HG03457 (cell line): ENCODE measurements at regions not wholly inside any gene's neighbourhood (a gene's known extent, or its start where the extent isn't known, plus 50 kb on each side); places are given as distances from the start of the nearest gene placed in this dataset.
"Not testable (repeated sequence)": the region's sequence is repeated elsewhere in the genome, so short reads cannot be mapped to it uniquely, and the experiment has no call there.

ENCODE experiments used
- ATAC-seq: cut with Tn5 transposase; IDR thresholded peaks from one replicate; pipeline ENCODE4 v1.9.1; 2021; ENCODE audit warnings: moderate number of reproducible peaks; ENCODE audit not compliant: unreplicated experiment

DNA sequence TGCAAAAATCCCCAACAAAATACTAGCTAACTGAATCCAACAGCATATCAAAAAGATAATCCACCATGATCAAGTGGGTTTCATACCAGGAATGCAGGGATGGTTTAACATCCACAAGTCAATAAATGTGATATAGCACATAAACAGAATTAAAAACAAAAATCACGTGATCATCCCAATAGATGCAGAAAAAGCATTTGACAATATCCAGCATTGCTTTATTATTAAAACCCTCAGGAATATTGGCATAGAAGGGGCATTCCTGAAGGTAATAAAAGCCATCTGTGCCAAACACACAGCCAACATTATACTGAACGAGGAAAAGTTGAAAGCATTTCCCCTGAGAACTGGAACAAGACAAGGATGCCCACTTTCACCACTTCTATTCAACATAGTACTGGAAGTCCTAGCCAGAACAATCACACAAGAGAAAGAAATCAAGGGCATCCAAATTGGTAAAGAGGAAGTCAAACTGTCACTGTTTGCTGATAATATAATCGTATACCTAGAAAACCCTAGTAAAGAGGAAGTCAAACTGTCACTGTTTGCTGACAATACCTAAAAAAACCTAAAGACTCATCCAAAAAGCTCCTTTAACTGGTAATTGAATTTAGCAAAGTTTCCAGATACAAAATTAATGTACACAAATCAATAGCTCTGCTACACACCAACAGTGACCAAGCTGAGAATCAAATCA is 109.8 kb downstream of the RNASET2 start:
- ATAC-seq = not testable (repeated sequence)

DNA sequence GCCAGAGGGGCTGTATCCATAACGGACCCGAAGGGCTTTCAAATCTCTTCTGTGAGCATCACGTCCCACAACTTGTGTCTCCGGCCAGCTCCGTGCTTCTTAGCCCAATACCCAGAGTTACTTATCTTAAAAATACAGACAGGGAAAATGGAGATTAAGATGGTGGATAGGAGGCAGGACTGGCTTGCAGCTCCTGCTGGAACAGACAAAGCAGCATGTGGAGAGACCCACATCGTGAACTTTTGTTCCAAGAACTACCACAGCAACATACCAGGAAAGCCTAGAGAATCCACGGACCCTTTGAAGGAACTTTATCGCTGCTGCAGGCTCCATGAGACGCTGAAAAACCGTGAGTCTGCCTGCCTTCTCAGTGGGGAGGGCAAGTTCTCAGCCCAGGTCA is 113.7 kb downstream of the RNASET2 start:
- no peak for ATAC-seq

GRCh38 chr6:166841216-166841615 is 115.1 kb downstream of the RNASET2 start:
- no peak for ATAC-seq

DNA sequence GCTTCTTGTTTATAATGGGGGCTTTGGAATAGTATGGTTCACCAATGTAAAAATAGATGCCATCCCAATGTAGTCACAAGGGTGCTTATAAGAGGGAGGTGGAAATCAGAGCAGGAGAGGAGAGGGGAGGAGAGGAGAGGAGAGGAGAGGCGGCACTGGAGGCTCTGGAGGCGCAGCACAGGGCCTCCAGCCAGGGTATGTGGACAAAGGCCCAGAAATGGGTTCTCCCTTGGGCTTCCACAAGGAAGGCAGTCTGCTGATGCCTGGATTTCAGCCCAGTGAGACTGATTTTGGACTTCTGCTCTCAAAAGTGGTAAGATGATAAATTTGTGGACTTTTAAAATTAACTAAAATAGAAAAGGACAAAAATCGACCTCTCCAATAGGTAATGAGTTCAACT is 116.8 kb downstream of the RNASET2 start:
- ATAC-seq = no peak

DNA sequence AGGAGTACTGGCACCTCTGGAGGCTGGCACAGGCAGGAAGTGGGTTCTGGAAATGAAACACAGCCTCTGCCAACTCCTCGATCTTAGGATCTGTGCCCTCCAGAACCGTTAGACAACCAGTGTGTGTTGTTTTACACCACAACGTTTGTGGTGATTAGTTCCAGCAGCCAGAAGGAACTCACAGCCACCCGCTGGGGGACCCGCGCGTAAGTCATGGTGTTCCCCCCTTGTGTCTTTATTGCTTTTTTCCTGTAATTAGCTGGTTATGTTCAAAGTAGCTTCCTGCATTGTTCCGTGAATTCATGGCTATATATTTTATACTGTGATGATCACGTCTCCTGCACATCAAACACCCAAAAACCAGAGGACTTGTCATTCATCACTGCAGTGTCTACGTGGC is 117.4 kb downstream of the RNASET2 start:
- ATAC-seq = no peak

DNA sequence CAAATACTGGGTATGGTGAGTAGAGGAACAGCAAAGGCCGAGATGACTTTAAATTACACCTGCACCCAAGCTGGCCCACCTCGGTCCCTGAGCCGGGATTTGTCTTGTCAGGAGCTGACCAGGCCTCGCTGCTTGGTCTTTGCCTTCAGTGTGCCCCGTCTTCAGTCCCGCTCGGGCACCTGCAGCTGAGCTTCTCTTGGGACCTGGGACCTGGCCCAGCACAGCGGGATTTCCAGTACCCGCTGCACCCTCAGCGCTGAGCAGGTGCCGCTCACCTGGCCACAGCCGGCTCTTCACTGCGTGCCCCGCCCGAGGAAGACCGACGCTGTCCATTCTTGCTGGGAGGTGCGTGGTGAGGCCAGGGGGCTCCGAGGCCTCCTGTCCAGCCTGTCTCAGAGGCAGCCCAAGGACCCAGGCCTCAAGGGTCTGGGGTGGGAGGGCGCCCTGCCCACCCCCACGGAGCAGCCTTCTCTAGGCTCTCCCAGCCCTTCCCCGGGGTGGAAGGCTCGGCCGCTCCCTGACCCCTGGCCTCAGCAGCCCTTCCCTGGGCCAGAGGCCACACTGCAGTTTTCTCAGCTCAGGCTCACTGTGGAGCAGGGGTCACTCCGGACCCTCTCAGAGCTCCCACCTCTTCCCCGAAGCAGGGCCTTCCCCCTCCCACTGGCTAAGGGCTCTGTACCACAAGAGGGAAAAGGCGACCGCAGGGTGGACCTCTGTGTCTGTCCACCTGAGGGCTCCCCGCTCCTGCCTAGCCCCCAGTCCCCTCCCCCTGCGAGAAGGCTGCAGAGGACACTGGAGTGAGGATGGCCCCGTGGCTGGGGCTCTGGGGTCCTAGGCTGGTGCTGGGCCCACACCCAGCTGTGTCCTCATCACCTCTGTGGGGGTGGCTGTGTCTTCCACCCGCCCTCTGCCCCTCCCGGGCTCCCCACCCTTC is 119.3 kb downstream of the RNASET2 start:
- ATAC-seq = no peak

- ATAC-seq = no peak
Observed at GRCh38 chr6:166834049-166834448, 122.3 kb downstream of the RNASET2 start.

DNA sequence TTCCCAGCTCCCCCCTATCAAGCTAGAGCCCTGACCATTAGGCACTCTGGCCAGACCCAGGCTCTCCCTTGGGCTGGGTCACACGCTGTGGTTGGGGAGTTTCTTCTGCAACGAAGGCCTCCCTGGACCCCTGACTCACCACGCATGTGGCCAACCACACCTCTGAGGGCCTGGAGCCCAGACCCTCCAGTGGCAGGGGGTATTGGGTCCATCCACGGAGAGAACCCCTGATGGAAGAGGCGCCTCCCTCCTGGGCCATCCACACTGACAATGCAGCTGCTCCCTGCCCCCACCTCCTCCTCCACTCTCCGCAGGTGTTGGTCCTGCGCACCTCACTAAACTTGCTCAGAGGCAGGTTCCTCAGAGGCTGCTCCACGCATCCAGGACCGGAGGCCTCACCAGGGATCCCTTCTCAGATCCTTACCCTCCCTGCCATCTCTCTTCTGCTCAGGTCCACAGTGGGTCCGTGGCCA is 125.4 kb downstream of the RNASET2 start:
- no peak for ATAC-seq

DNA sequence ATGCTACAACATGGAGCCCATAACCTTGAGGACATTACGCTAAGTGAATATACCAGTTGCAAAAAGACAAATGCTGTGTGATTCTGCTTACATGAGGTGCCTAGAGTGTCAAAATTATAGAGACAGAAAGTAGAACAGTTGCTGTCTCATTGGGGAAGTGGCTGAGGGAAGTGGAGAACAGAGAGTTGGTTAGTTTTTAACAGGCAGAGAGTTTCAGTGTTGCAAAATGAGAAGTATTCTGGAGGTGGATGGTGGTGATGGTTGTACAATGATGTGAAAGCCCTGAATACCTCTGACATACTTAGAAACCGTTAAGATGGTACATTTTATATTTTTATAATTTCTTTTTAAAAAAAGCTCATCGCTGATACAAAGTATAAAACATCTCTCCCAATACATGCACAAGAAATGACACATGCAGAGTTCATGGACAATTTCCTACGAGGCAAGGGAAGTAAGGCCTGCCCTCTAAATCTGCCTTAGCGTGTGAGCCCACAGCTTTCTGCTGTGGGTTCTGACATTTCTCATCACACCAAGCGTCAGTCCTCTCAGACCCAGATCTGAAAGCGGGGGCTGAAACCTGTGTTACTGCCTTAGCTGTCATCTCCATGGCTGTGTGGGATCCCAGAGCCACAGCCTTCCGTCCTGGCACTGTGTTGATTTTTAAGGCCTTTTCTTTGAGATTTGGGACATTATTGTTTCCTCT is 126.0 kb downstream of the RNASET2 start:
- peak; percentile 92 for ATAC-seq

DNA sequence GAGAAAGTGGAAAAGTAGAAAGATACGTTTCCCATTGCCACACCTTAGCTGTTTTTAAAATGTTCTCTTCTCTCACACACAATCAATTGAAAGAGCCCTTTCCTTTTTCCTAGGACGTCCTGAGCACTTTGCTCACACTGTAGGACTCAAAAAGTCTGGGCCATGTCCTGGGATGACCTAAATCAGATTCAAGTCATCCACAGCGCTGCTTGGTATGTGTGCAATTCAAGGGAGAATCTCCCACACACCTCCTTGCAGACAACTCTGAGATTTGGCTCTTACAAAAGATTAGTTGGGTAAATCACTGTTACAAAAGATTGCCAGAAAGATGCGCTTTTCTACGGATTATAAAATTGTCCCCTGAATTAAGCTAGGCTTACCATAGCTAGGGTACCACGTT is 130.1 kb downstream of the RNASET2 start:
- ATAC-seq = no peak

DNA sequence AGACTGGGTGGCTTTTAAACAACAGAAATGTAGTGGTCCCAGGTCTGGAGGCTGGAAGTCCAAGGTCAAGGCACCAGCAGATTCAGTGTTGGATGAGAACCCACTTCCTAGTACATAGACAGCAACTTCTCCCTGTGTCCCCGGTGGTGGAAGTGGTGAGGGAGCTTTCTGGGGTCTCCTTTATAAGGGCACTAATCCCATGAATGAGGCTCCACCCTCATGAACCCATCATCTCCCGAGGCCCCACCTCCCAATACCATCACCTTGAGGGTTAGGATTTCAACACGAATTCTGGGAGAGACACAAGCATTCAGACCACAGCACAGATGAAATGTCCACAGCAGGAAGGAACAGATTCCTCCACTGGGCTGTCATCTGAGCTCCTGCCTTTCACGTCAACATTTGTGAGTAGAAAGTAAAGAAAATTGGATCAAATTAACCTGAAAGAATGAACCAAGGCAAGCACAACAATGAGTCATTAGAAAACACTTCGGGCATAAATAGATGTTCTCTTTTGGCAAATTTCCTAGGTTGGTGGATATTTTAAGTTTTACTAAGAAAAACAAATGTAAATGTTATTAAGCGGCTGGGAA is 130.7 kb downstream of the RNASET2 start:
- no peak for ATAC-seq

DNA sequence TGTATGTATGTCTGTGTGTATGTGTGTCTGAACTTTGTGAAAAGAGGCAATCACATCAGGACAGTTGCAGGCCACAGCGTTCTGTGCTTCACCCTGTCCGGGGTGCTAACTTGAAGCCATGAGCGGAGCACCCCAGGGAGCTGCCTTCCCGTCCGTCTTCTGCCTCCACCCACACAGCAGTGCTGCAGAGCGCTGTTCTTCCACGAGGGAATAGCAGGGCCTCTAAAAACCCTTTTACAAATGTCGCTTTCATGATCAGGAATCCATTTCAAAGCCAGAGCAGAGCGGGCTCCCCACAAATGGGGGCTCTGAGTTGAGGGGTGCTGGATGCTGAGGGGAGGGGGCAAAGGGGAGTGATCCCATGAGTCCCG is 131.5 kb downstream of the RNASET2 start:
- no peak for ATAC-seq

GRCh38 chr6:166824146-166824879 is 132.0 kb downstream of the RNASET2 start:
- ATAC-seq = no peak

DNA sequence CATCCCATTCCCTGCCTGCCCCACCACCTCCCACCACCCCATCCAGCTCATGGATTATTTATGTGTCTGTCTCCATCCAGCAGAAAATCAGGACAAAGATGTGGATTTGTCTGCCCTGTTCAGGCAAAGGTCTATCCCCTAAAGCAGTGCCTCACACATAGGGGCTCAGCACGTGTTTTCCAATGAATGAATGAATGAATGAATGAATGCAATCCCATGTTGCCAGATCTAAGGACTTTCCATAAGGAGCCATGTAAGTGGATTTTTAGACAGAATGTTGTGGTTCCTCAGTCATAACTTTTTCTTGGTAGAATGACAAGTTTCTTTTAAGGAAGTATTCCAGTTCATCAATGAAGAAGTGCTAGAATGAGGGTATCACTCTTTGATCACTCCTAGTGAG is 133.7 kb downstream of the RNASET2 start:
- ATAC-seq = no peak

DNA sequence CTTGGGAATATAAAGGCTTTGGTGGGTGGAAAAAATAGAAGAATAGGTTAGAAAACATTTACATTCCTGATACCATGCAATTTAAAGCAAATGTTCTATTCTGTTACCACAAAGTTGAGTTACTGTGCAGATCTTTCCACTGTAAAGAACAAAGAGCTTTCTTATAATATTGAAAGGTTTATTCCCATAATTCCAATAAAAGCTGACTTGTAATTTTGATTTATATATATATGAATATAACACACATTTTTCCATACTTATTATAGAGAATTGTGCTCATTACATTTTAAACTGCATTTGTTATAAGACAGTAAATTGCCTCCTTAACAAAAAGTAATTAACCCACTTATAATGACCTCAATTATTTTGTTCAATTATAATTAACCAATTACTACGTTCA is 135.9 kb downstream of the RNASET2 start:
- ATAC-seq = no peak

DNA sequence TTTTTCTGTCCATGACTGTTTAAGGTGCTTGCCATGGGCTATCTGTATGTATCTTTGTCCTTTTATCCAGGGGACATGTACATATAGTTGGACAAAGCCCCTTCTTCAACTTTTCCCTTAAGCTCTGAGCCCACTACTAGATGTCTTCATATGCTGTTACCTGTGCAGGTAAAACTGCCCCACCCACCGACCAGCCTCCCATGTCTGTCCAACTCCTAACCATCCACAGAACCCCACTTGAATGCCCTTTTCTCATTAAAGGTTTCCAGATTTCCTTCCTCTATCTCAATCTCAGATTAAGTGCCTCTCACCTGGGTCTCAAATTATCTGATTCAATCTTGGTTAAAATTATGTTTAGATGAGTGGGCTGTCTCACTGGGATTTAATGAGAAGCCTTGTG is 136.3 kb downstream of the RNASET2 start:
- ATAC-seq = no peak

DNA sequence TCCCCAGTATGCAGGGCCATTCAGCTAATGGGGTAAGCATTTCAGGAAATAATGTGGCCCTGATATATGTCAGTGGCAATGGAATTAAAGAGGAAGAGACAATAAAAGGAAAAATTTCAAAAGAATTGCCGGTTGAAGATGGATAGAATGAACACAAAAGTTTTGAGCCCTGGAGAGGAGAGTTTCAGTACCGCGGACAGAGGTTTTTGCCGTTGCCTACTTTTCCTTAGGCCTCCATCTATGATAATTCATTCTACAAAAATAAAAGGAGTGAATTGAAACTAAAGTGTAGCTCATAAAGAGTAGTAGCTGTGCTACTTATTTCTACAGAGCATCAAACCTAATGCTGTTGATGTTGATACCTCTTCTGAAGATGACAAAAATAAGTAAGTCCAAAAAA is 140.7 kb downstream of the RNASET2 start:
- no peak for ATAC-seq

DNA sequence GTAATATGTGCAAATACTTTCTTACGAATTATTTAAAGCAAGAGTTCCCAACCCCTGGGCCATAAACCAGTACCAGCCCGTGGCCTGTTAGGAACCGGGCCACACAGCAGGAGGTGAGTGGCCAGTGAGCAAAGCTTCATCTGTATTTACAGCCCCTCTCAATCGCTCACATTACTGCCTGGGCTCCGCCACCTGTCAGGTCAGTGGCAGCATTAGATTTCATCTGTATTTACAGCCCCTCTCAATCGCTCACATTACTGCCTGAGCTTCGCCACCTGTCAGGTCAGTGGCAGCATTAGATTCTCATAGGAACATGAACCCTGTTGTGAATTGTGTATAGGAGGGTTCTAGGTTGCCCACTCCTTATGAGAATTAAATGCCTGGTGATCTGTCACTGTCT is 142.0 kb downstream of the RNASET2 start:
- ATAC-seq = no peak

DNA sequence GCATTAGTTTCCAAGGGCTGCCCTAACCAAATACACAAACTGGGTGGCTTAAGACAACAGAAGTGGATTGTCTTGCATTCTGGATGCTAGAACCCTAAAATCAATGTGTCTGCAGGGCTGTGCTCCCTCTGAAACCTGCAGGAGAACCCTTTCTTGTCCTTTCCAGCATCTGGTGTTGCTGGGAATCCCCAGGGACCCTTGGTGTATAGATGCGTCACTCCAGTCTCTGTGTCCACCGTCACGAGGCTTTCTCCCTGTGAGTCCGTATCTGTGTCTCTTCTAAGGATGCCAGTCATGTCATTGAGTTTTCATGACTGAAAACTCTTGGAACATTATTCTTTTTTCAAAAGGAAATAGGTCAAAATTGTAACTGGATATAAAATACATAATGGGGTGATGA is 142.9 kb downstream of the RNASET2 start:
- no peak for ATAC-seq

DNA sequence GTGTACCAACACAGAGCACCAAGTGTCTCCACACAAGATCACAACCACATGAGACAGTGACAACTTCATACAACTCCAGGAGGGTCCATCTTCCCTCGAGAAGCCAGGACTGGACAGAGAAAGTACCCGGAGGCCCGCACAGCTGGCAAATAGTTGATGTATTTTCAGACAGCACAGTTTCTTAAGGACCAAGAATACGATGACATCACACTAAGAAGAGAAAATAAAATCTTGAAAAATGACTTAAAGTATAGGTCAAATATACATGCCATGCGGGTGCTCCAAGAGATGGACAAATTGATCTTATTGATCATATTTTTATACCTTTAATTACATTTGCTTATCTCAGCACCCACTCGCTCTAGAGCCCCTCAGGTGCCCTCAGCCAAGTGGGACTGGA is 145.5 kb downstream of the RNASET2 start:
- ATAC-seq = no peak

- ATAC-seq = no peak
Observed at GRCh38 chr6:166809721-166810120, 146.6 kb downstream of the RNASET2 start.
